ENCODE measurements at regions not wholly inside any gene's neighbourhood (a gene's known extent, or its start where the extent isn't known, plus 50 kb on each side); places are given as distances from the start of the nearest gene placed in this dataset.

- CTCF ChIA-PET, result no interaction called here
- H3K27ac Mint-ChIP-seq (ENCODE audit: unreplicated experiment), result no peak overlapping the region
- DNase-seq, result no peak
- intact Hi-C loops (cut with micrococcal nuclease; ENCODE audit: unreplicated experiment), result no loop called here
- TF ChIP-seq CTCF (IDR thresholded peaks at IDR 0.05; ENCODE audit: unreplicated experiment), result no peak
- no TSS peak for BruUV-seq (replicated peaks)
- H3K4me3 Mint-ChIP-seq (ENCODE audit: low read depth, unreplicated experiment), result no peak overlapping the region
- H3K27me3 Mint-ChIP-seq (ENCODE audit: unreplicated experiment), result no peaks in the 10 kb centered on the region
- no peaks in the 10 kb centered on the region for H3K4me1 Mint-ChIP-seq (ENCODE audit: low read depth, unreplicated experiment)
- no peaks in the 10 kb centered on the region for H3K36me3 Mint-ChIP-seq (ENCODE audit: insufficient read depth, unreplicated experiment)
- peaks cover 9% of the 10 kb centered on the region for H3K9me3 Mint-ChIP-seq (ENCODE audit: low read depth, unreplicated experiment)
These were observed 186.7 kb downstream of the MARCHF11 start for GRCh38 chr5:15992918-15993317.

GRCh38 chr5:15991586-15991985 is 188.0 kb downstream of the MARCHF11 start:
- no peak for DNase-seq
- Mint-ChIP-seq H3K27ac (ENCODE audit: unreplicated experiment) (no peak overlapping the region), H3K36me3 (ENCODE audit: insufficient read depth, unreplicated experiment) (no peaks in the 10 kb centered on the region), H3K27me3 (ENCODE audit: unreplicated experiment) (no peaks in the 10 kb centered on the region), H3K9me3 (ENCODE audit: low read depth, unreplicated experiment) (peaks cover 9% of the 10 kb centered on the region), H3K4me3 (ENCODE audit: low read depth, unreplicated experiment) (no peak overlapping the region), H3K4me1 (ENCODE audit: low read depth, unreplicated experiment) (no peaks in the 10 kb centered on the region)
- BruUV-seq (replicated peaks), result no TSS peak
- CTCF ChIA-PET, result no interaction called here
- no peak for TF ChIP-seq CTCF (IDR thresholded peaks at IDR 0.05; ENCODE audit: unreplicated experiment)
- intact Hi-C loops (cut with micrococcal nuclease; ENCODE audit: unreplicated experiment), result no loop called here
